MM.1S (cell line): ENCODE measurements at regions not wholly inside any gene's neighbourhood (a gene's known extent, or its start where the extent isn't known, plus 50 kb on each side); places are given as distances from the start of the nearest gene placed in this dataset.

Source experiments
- DNase-seq: peaks from one replicate; pipeline ENCODE4 v3.0.0-alpha.2; 2015
- H2AFZ ChIP-seq: fragments of 300-600 bp; sonication (generic); 2 replicates; pipeline ENCODE4 v1.6.0; 2016; ENCODE audit warnings: antibody characterized with exemption, low read length
- H3F3A ChIP-seq: fragments of 300-600 bp; sonication (generic); 2 replicates; pipeline ENCODE4 v1.6.1; 2016; ENCODE audit warnings: mild to moderate bottlenecking, antibody characterized with exemption, low read length, moderate library complexity, mixed read lengths; ENCODE audit not compliant: insufficient read depth
- H3K27ac ChIP-seq: fragments of 300-600 bp; sonication (generic); 2 replicates; pipeline ENCODE4 v1.5.1; 2016; ENCODE audit warnings: mild to moderate bottlenecking, low read length
- H3K27me3 ChIP-seq: fragments of 300-600 bp; sonication (generic); replicated peaks from 2 replicates; pipeline ENCODE4 v1.6.0; 2016; ENCODE audit warnings: low read length; ENCODE audit not compliant: insufficient read depth
- H3K36me3 ChIP-seq: fragments of 300-600 bp; sonication (generic); replicated peaks from 2 replicates; pipeline ENCODE4 v1.6.1; 2016; ENCODE audit warnings: mild to moderate bottlenecking, low read length, mixed read lengths; ENCODE audit not compliant: insufficient read depth
- H3K4me1 ChIP-seq: fragments of 300-600 bp; sonication (generic); 2 replicates; pipeline ENCODE4 v1.6.1; 2016; ENCODE audit warnings: low read length, mixed read lengths
- H3K4me2 ChIP-seq: fragments of 300-600 bp; sonication (generic); 2 replicates; pipeline ENCODE4 v1.6.0; 2016; ENCODE audit warnings: low read depth, low read length
- H3K4me3 ChIP-seq: fragments of 300-600 bp; sonication (generic); 2 replicates; pipeline ENCODE4 v1.5.1; 2016; ENCODE audit warnings: low read length, mixed read lengths
- H3K79me2 ChIP-seq: fragments of 300-600 bp; sonication (generic); 2 replicates; pipeline ENCODE4 v1.6.1; 2016; ENCODE audit warnings: mixed run types, low read length, mixed read lengths
- H3K9ac ChIP-seq: fragments of 300-600 bp; sonication (generic); 2 replicates; pipeline ENCODE4 v1.6.1; 2016; ENCODE audit warnings: low read length, mixed read lengths
- H3K9me2 ChIP-seq: fragments of 300-600 bp; sonication (generic); replicated peaks from 2 replicates; pipeline ENCODE4 v1.6.1; 2016; ENCODE audit warnings: mild to moderate bottlenecking, low read length, mixed read lengths; ENCODE audit not compliant: insufficient read depth
- H3K9me3 ChIP-seq: fragments of 300-600 bp; sonication (generic); replicated peaks from 2 replicates; pipeline ENCODE4 v1.6.1; 2016; ENCODE audit warnings: mild to moderate bottlenecking, low read length, mixed read lengths; ENCODE audit not compliant: insufficient read depth
- H4K20me1 ChIP-seq: fragments of 300-600 bp; sonication (generic); 2 replicates; pipeline ENCODE4 v1.6.1; 2016; ENCODE audit warnings: mild to moderate bottlenecking, low read length, moderate library complexity, mixed read lengths; ENCODE audit not compliant: insufficient read depth
- CTCF ChIP-seq: fragments of 300-600 bp; sonication (generic); IDR thresholded peaks from 2 replicates; pipeline ENCODE4 v1.5.1; 2016; ENCODE audit warnings: antibody characterized with exemption, low read length, mixed read lengths
- EZH2 ChIP-seq: fragments of 300-600 bp; sonication (generic); optimal IDR thresholded peaks from 2 replicates; pipeline ENCODE3; 2017; ENCODE audit warnings: low read depth, mild to moderate bottlenecking, antibody characterized with exemption, low read length, mixed read lengths
- EZH2phosphoT487 ChIP-seq: fragments of 300-600 bp; sonication (generic); IDR thresholded peaks from 2 replicates; pipeline ENCODE4 v1.6.1; 2018; ENCODE audit warnings: antibody characterized with exemption, low read length

- TF ChIP-seq EZH2 (no peak), CTCF (no peak), EZH2phosphoT487 (no peak)
- Histone ChIP-seq H3K9ac (no peak overlapping the region), H3K4me3 (no peak overlapping the region), H3K9me2 (no peaks in the 10 kb centered on the region), H3K27me3 (no peaks in the 10 kb centered on the region), H4K20me1 (no peaks in the 10 kb centered on the region), H3K4me2 (no peak overlapping the region), H3K36me3 (no peaks in the 10 kb centered on the region), H3K9me3 (no peaks in the 10 kb centered on the region), H3K4me1 (no peaks in the 10 kb centered on the region), H3K79me2 (no peaks in the 10 kb centered on the region), H3F3A (no peaks in the 10 kb centered on the region), H2AFZ (no peak overlapping the region), H3K27ac (no peak overlapping the region)
- DNase-seq: no peak
Observed at GRCh38 chr2:47620770-47621437, 50.1 kb upstream of the KCNK12 start.
